Panc1 (cell line): ENCODE measurements at regions not wholly inside any gene's neighbourhood (a gene's known extent, or its start where the extent isn't known, plus 50 kb on each side); places are given as distances from the start of the nearest gene placed in this dataset.

Experiments
- ATAC-seq: fragments of 200-7000 bp; cut with Tn5 transposase; 2 replicates; pipeline ENCODE4 v1.9.1; 2020; ENCODE audit warnings: mild to moderate bottlenecking, moderate library complexity
- BruUV-seq: library from RNA; stranded (reverse); fragments of 400-500 nt; replicated peaks from 2 replicates; lab custom pipeline; 2021; lab: Mats Ljungman, UMichigan
- CTCF ChIA-PET: fragments of 300-600 bp; sonication (Branson Sonifier 250); formaldehyde crosslinking; loops from one replicate; lab custom pipeline; 2022; ENCODE audit warnings: antibody characterized with exemption; lab: Charles Lee
- POLR2A ChIA-PET: fragments of 300-600 bp; sonication (Branson Sonifier 250); formaldehyde crosslinking; loops from one replicate; lab custom pipeline; 2022; ENCODE audit warnings: antibody characterized with exemption; lab: Charles Lee
- DNase-seq: peaks from one replicate; pipeline ENCODE4 v3.0.0-alpha.2; 2010; ENCODE audit warnings: low read depth, low spot score
- H3K27ac ChIP-seq: 2 replicates; pipeline ENCODE4 v1.5.1; 2011; ENCODE audit warnings: mild to moderate bottlenecking, low read length, inconsistent platforms
- H3K27me3 ChIP-seq: fragments of 200-500 bp; sonication (Bioruptor generic); 2 replicates; pipeline ENCODE4 v1.6.0; 2014; ENCODE audit warnings: low read length, inconsistent platforms; ENCODE audit not compliant: control insufficient read depth, insufficient read depth
- H3K36me3 ChIP-seq: fragments of 200-500 bp; sonication (Bioruptor generic); 2 replicates; pipeline ENCODE4 v1.5.1; 2014; ENCODE audit warnings: inconsistent platforms, mild to moderate bottlenecking, low read length, moderate library complexity; ENCODE audit not compliant: control insufficient read depth, insufficient read depth
- H3K4me1 ChIP-seq: 2 replicates; pipeline ENCODE4 v1.5.1; 2011; ENCODE audit warnings: inconsistent platforms, mild to moderate bottlenecking, low read length, moderate library complexity; ENCODE audit not compliant: control insufficient read depth, insufficient read depth
- H3K4me3 ChIP-seq, 2 experiments: 2 replicates each; pipeline ENCODE4 v1.5.1; 2011 to 2012; ENCODE audit warnings: low read depth in 2 of 2, low read length in 2 of 2, mild to moderate bottlenecking in 2 of 2, inconsistent platforms in 1 of 2, moderate library complexity in 1 of 2
- H3K9me3 ChIP-seq: fragments of 200-500 bp; sonication (Bioruptor generic); 2 replicates; pipeline ENCODE4 v1.5.1; 2014; ENCODE audit warnings: low read depth, mild to moderate bottlenecking, inconsistent platforms, low read length, moderate library complexity; ENCODE audit not compliant: control insufficient read depth, insufficient read depth
- POLR2AphosphoS5 ChIP-seq: IDR thresholded peaks from 2 replicates; pipeline ENCODE4 v1.6.1; 2012; ENCODE audit warnings: mild to moderate bottlenecking, low read depth, low read length, moderate library complexity
- SIN3A ChIP-seq: IDR thresholded peaks from 2 replicates; pipeline ENCODE4 v1.6.1; 2012; ENCODE audit warnings: low read depth, mild to moderate bottlenecking, low read length, moderate library complexity, borderline replicate concordance; ENCODE audit not compliant: insufficient read depth
- TCF7L2 ChIP-seq: IDR thresholded peaks from 2 replicates; pipeline ENCODE4 v1.6.1; 2011; ENCODE audit warnings: mild to moderate bottlenecking, low read depth, low read length, inconsistent platforms
- in situ Hi-C: cut with HindIII; loops from 2 replicates; pipeline ENCODE4 v1.10.0; 2016; ENCODE audit warnings: low sequenced_read_pairs, low pct_unique_long_range_greater_than_20kb
- intact Hi-C: fragments of 100-400 bp; cut with micrococcal nuclease; formaldehyde crosslinking; loops from one replicate; pipeline ENCODE4 v1.10.0; 2022; ENCODE audit not compliant: unreplicated experiment
- TF ChIP-seq, protein P1 (sequence below): fragments of 450-650 bp; IDR thresholded peaks from 2 replicates; pipeline ENCODE4 v1.5.1; 2017; ENCODE audit warnings: mild to moderate bottlenecking
- TF ChIP-seq, protein P2 (sequence below), 2 experiments: IDR thresholded peaks; 2 replicates each; pipeline ENCODE4 v1.6.1; 2011 to 2012; ENCODE audit warnings: low read depth in 2 of 2, control low read depth in 1 of 2, low read length in 1 of 2, mild to moderate bottlenecking in 1 of 2, moderate library complexity in 1 of 2; ENCODE audit not compliant: insufficient read depth in 1 of 2

DNA sequence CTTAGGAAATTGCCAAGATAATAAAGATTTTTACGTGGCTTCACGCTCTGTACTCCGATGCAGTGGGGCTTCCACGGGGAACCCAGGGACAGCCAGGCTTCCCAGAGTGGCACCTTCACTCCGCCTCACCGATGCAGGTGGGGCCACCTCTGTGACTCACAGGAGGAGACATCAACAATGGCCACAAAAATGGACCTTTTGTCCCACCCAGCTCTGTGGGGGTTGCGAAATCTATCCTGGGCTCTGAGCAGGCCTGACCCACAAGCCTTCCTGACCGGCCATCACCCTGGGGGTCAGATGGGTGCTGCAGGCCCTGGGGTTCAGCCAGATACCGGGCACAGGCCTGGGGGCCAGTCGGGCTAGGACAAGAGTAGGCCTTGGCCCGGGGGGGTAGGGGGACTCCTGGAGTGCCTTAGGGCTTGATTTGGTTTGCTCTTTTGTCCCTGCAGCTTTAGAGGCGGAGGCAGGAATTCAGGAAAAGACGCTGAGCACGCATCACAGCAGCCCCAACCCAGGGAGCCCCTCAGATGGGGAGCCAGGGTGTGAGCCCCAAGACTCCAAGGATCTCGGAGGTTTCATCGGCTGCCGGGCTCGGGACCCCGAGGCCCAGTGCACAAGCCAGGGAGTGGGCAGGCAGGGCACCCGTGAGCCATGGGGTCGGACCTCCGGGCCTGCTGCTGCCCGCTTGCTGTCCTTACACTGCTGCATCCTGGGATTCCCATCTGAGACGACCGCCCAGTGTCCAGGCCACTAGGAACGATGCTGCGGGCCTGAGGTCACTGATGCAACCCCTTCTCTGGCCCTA lies 136.5 kb upstream of the NKX1-1 start:
- in situ Hi-C loops, result no loop called here
- no peaks in the 10 kb centered on the region for H3K9me3 ChIP-seq
- ChIA-PET POLR2A (no interaction called here), CTCF (no interaction called here)
- DNase-seq (no peak), ATAC-seq (no peak)
- no peaks in the 10 kb centered on the region for H3K27me3 ChIP-seq
- no peaks in the 10 kb centered on the region for H3K36me3 ChIP-seq
- no peak overlapping the region for H3K27ac ChIP-seq
- BruUV-seq, result no TSS peak
- H3K4me3 ChIP-seq, result no peak overlapping the region
- H3K4me1 ChIP-seq, result peaks cover 6% of the 10 kb centered on the region; the same call in 1 of the 2 replicates
- intact Hi-C loops, result no loop called here
- TF ChIP-seq POLR2AphosphoS5 (no peak), SIN3A (no peak), TCF7L2 (no peak)
- TF ChIP-seq, protein P1, sequence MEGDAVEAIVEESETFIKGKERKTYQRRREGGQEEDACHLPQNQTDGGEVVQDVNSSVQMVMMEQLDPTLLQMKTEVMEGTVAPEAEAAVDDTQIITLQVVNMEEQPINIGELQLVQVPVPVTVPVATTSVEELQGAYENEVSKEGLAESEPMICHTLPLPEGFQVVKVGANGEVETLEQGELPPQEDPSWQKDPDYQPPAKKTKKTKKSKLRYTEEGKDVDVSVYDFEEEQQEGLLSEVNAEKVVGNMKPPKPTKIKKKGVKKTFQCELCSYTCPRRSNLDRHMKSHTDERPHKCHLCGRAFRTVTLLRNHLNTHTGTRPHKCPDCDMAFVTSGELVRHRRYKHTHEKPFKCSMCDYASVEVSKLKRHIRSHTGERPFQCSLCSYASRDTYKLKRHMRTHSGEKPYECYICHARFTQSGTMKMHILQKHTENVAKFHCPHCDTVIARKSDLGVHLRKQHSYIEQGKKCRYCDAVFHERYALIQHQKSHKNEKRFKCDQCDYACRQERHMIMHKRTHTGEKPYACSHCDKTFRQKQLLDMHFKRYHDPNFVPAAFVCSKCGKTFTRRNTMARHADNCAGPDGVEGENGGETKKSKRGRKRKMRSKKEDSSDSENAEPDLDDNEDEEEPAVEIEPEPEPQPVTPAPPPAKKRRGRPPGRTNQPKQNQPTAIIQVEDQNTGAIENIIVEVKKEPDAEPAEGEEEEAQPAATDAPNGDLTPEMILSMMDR, result no peak
- TF ChIP-seq, protein P2, sequence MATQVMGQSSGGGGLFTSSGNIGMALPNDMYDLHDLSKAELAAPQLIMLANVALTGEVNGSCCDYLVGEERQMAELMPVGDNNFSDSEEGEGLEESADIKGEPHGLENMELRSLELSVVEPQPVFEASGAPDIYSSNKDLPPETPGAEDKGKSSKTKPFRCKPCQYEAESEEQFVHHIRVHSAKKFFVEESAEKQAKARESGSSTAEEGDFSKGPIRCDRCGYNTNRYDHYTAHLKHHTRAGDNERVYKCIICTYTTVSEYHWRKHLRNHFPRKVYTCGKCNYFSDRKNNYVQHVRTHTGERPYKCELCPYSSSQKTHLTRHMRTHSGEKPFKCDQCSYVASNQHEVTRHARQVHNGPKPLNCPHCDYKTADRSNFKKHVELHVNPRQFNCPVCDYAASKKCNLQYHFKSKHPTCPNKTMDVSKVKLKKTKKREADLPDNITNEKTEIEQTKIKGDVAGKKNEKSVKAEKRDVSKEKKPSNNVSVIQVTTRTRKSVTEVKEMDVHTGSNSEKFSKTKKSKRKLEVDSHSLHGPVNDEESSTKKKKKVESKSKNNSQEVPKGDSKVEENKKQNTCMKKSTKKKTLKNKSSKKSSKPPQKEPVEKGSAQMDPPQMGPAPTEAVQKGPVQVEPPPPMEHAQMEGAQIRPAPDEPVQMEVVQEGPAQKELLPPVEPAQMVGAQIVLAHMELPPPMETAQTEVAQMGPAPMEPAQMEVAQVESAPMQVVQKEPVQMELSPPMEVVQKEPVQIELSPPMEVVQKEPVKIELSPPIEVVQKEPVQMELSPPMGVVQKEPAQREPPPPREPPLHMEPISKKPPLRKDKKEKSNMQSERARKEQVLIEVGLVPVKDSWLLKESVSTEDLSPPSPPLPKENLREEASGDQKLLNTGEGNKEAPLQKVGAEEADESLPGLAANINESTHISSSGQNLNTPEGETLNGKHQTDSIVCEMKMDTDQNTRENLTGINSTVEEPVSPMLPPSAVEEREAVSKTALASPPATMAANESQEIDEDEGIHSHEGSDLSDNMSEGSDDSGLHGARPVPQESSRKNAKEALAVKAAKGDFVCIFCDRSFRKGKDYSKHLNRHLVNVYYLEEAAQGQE (IDR thresholded peaks at IDR 0.05; ENCODE audit: insufficient read depth in 1 of 2, low read depth in 2 of 2, low read length in 1 of 2), result no peak

DNA sequence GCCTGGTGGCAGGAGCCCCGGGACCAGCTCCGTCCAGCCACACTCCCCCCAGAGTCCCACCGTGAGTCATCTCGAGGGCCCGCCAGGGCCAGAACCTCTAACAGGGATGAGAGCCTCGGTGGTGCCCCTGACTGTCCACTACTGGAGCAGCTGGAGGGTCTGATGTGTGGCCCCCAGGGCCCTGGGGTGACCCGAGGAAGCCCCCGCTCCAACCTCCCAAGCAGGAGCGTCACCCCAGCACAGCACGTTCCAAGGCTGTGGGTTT lies 135.9 kb upstream of the NKX1-1 start:
- H3K36me3 ChIP-seq, result no peaks in the 10 kb centered on the region
- no peak for DNase-seq
- H3K9me3 ChIP-seq, result no peaks in the 10 kb centered on the region
- in situ Hi-C loops (no loop called here), intact Hi-C loops (no loop called here)
- no TSS peak for BruUV-seq
- H3K4me1 ChIP-seq, result peaks cover 6% of the 10 kb centered on the region; the same call in 1 of the 2 replicates
- no peak overlapping the region for H3K27ac ChIP-seq
- no peak overlapping the region for H3K4me3 ChIP-seq
- no peak for ATAC-seq
- no peak for TF ChIP-seq SIN3A
- no peak for TF ChIP-seq POLR2AphosphoS5
- TF ChIP-seq, protein P2 (IDR thresholded peaks at IDR 0.05; ENCODE audit: insufficient read depth in 1 of 2, low read depth in 2 of 2, low read length in 1 of 2), result no peak
- POLR2A ChIA-PET, result no interaction called here
- CTCF ChIA-PET, result no interaction called here
- no peaks in the 10 kb centered on the region for H3K27me3 ChIP-seq
